ENCODE measurements at regions not wholly inside any gene's neighbourhood (a gene's known extent, or its start where the extent isn't known, plus 50 kb on each side); places are given as distances from the start of the nearest gene placed in this dataset.

GRCh38 chr13:47372751-47373150 lies 475.9 kb upstream of the HTR2A start:
- no peak overlapping the region for H3K27ac ChIP-seq
- no peaks in the 10 kb centered on the region for H3K79me2 ChIP-seq (ENCODE audit: low read depth)
- H3K9me3 ChIP-seq (ENCODE audit: insufficient read depth, low read depth) = no peaks in the 10 kb centered on the region
- ChIA-PET CTCF (no interaction called here), POLR2A (ENCODE audit: unreplicated experiment) (no interaction called here)
- TF ChIP-seq, protein P1, sequence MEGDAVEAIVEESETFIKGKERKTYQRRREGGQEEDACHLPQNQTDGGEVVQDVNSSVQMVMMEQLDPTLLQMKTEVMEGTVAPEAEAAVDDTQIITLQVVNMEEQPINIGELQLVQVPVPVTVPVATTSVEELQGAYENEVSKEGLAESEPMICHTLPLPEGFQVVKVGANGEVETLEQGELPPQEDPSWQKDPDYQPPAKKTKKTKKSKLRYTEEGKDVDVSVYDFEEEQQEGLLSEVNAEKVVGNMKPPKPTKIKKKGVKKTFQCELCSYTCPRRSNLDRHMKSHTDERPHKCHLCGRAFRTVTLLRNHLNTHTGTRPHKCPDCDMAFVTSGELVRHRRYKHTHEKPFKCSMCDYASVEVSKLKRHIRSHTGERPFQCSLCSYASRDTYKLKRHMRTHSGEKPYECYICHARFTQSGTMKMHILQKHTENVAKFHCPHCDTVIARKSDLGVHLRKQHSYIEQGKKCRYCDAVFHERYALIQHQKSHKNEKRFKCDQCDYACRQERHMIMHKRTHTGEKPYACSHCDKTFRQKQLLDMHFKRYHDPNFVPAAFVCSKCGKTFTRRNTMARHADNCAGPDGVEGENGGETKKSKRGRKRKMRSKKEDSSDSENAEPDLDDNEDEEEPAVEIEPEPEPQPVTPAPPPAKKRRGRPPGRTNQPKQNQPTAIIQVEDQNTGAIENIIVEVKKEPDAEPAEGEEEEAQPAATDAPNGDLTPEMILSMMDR (conservative IDR thresholded peaks at IDR 0.05) = no peak
- TF ChIP-seq EZH2 (IDR thresholded peaks at IDR 0.05; ENCODE audit: low read depth) = no peak
- H4K20me1 ChIP-seq (ENCODE audit: insufficient read depth) = no peaks in the 10 kb centered on the region
- H3K4me3 ChIP-seq = no peak overlapping the region
- no peaks in the 10 kb centered on the region for H3K4me1 ChIP-seq (replicated peaks; ENCODE audit: insufficient read depth)
- no peak overlapping the region for H2AFZ ChIP-seq
- H3K4me2 ChIP-seq = no peak overlapping the region
- BruUV-seq (replicated peaks) = no TSS peak
- no peaks in the 10 kb centered on the region for H3K27me3 ChIP-seq (ENCODE audit: insufficient read depth, low read depth)
- no peaks in the 10 kb centered on the region for H3F3A ChIP-seq (ENCODE audit: insufficient read depth, low read depth)
- DNase-seq = no peak
- no peaks in the 10 kb centered on the region for H3K9me2 ChIP-seq (ENCODE audit: insufficient read depth)
- H3K36me3 ChIP-seq (ENCODE audit: low read depth) = no peaks in the 10 kb centered on the region
- intact Hi-C loops (cut with micrococcal nuclease; ENCODE audit: unreplicated experiment) = no loop called here

DNA sequence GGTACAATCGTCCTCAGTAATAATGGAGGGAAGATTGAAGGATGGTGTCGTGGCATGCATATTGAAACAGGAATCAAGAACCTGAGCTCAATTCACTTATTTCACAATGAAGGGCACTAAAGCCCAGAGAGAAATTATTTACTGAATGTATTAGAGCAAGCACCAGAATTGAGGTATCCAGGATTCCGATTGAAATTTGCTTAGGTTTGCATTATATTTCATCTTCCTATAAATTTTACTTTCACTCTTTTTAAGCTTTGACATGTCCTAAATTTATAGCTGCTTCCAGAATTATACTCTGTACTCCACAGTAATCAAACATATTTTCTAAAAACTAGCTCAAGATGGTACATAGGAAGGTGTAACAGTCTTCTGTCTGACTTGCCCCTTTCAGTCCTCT lies 454.9 kb upstream of the HTR2A start:
- Histone ChIP-seq H4K20me1 (ENCODE audit: insufficient read depth) (no peaks in the 10 kb centered on the region), H3K4me3 (no peak overlapping the region), H3K36me3 (ENCODE audit: low read depth) (no peaks in the 10 kb centered on the region), H2AFZ (no peak overlapping the region), H3K4me1 (replicated peaks; ENCODE audit: insufficient read depth) (no peaks in the 10 kb centered on the region), H3K79me2 (ENCODE audit: low read depth) (no peaks in the 10 kb centered on the region), H3F3A (ENCODE audit: insufficient read depth, low read depth) (no peaks in the 10 kb centered on the region), H3K9me3 (ENCODE audit: insufficient read depth, low read depth) (no peaks in the 10 kb centered on the region), H3K27ac (no peak overlapping the region), H3K9me2 (ENCODE audit: insufficient read depth) (peaks cover 6% of the 10 kb centered on the region), H3K4me2 (no peak overlapping the region), H3K27me3 (ENCODE audit: insufficient read depth, low read depth) (no peaks in the 10 kb centered on the region)
- CTCF ChIA-PET = no interaction called here
- DNase-seq = no peak
- POLR2A ChIA-PET (ENCODE audit: unreplicated experiment) = no interaction called here
- TF ChIP-seq, protein P1 (conservative IDR thresholded peaks at IDR 0.05) = no peak
- TF ChIP-seq EZH2 (IDR thresholded peaks at IDR 0.05; ENCODE audit: low read depth) = no peak
- intact Hi-C loops (cut with micrococcal nuclease; ENCODE audit: unreplicated experiment) = no loop called here
- BruUV-seq (replicated peaks) = no TSS peak

DNA sequence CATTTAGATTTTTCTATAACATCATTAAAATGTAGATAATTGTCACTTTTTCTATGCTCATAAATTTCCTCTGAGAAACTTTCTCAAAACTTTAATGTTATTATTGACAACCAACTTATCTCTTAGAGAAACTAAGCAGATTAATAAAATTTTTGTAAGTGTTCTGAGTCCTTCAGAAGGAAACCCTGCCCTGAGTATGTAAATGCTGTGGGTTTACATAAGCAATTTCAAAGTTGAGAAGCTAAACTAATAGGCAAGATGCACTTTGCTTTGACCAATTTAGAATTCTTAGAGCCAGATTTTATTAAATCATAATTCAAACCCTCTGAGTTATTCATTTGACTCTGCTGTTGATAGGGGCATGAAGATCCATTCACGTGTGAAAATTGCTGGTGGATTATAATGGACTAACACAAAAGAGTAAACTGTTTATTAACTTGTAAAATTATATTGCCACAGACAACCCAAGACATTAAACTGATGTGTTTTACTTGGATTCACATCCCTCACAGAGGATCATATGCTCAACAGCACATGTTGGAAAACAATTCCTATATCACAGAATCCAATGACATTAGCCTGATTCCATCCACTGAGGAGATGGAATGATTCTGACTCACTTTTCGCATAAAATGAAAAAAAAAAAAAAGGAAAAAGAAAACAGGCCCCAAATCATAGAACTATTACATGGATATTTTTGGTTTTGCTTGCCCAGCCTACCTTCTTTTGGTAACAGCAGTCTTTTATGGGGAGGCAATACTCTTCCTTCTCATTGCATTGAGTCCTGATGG lies 453.7 kb upstream of the HTR2A start:
- Histone ChIP-seq H3F3A (ENCODE audit: insufficient read depth, low read depth) (no peaks in the 10 kb centered on the region), H4K20me1 (ENCODE audit: insufficient read depth) (no peaks in the 10 kb centered on the region), H3K4me2 (no peak overlapping the region), H3K9me3 (ENCODE audit: insufficient read depth, low read depth) (no peaks in the 10 kb centered on the region), H3K27me3 (ENCODE audit: insufficient read depth, low read depth) (no peaks in the 10 kb centered on the region), H3K79me2 (ENCODE audit: low read depth) (no peaks in the 10 kb centered on the region), H3K36me3 (ENCODE audit: low read depth) (no peaks in the 10 kb centered on the region), H3K9me2 (ENCODE audit: insufficient read depth) (peaks cover 6% of the 10 kb centered on the region), H3K4me3 (no peak overlapping the region), H2AFZ (no peak overlapping the region), H3K4me1 (replicated peaks; ENCODE audit: insufficient read depth) (no peaks in the 10 kb centered on the region), H3K27ac (no peak overlapping the region)
- DNase-seq = no peak
- ChIA-PET POLR2A (ENCODE audit: unreplicated experiment) (no interaction called here), CTCF (no interaction called here)
- no TSS peak for BruUV-seq (replicated peaks)
- TF ChIP-seq, protein P1 (conservative IDR thresholded peaks at IDR 0.05) = no peak
- no peak for TF ChIP-seq EZH2 (IDR thresholded peaks at IDR 0.05; ENCODE audit: low read depth)
- intact Hi-C loops (cut with micrococcal nuclease; ENCODE audit: unreplicated experiment) = no loop called here

All from PC-9 (cell line).